ENCODE measurements at regions not wholly inside any gene's neighbourhood (a gene's known extent, or its start where the extent isn't known, plus 50 kb on each side); places are given as distances from the start of the nearest gene placed in this dataset.

- Histone ChIP-seq H3K27me3 (ENCODE audit: control insufficient read depth in 3 of 3, insufficient read depth in 3 of 3, low read depth in 1 of 3, low read length in 3 of 3) (no peaks in the 10 kb centered on the region), H3K4me3 (ENCODE audit: low read length in 2 of 2) (no peak overlapping the region), H3K4ac (ENCODE audit: low read length) (no peak overlapping the region), H2AK5ac (ENCODE audit: low read depth, low read length) (no peak overlapping the region), H3K18ac (ENCODE audit: low read length) (no peak overlapping the region), H3K4me2 (ENCODE audit: insufficient read depth, low read length, poor library complexity, severe bottlenecking) (no peak overlapping the region), H3K27ac (replicated peaks; ENCODE audit: low read length) (no peak overlapping the region), H3K79me1 (ENCODE audit: low read depth, low read length) (no peaks in the 10 kb centered on the region), H4K91ac (ENCODE audit: low read depth, low read length, poor library complexity) (no peak overlapping the region), H4K8ac (ENCODE audit: low read depth, low read length) (no peak overlapping the region), H2BK15ac (ENCODE audit: low read length) (no peak overlapping the region), H2AFZ (ENCODE audit: low read length) (no peak overlapping the region), H2BK120ac (ENCODE audit: low read depth, low read length) (no peak overlapping the region), H3K14ac (ENCODE audit: low read length) (no peak overlapping the region), H2BK12ac (ENCODE audit: low read length) (no peak overlapping the region), H3K36me3 (replicated peaks in 1 of 2; ENCODE audit: control insufficient read depth in 2 of 2, insufficient read depth in 2 of 2, low read length in 2 of 2) (no peaks in the 10 kb centered on the region), H3K23ac (ENCODE audit: low read depth, low read length, poor library complexity) (no peak overlapping the region), H2BK5ac (ENCODE audit: low read length) (no peak overlapping the region), H3K9me3 (replicated peaks in 1 of 2; ENCODE audit: control insufficient read depth in 2 of 2, insufficient read depth in 1 of 2, low read depth in 1 of 2, low read length in 2 of 2) (peaks cover 0 to 12% of the 10 kb centered on the region in 2 donors), H3K4me1 (ENCODE audit: control insufficient read depth in 2 of 2, insufficient read depth in 1 of 2, low read depth in 1 of 2, low read length in 2 of 2) (no peaks in the 10 kb centered on the region), H3K9ac (ENCODE audit: low read depth, low read length, poor library complexity) (no peak overlapping the region)
- no peak for DNase-seq (ENCODE audit: low spot score)
Observed at GRCh38 chr12:33555128-33555527, 115.5 kb upstream of the SYT10 start.

GRCh38 chr12:33560653-33561208 is 121.1 kb upstream of the SYT10 start:
- Histone ChIP-seq H3K27me3 (ENCODE audit: control insufficient read depth in 3 of 3, insufficient read depth in 3 of 3, low read depth in 1 of 3, low read length in 3 of 3) (no peaks in the 10 kb centered on the region), H3K4me2 (ENCODE audit: insufficient read depth, low read length, poor library complexity, severe bottlenecking) (no peak overlapping the region), H2BK12ac (ENCODE audit: low read length) (no peak overlapping the region)

GRCh38 chr12:33562401-33562800 is 122.8 kb upstream of the SYT10 start:
- Histone ChIP-seq H3K23ac (ENCODE audit: low read depth, low read length, poor library complexity) (no peak overlapping the region), H3K27ac (replicated peaks; ENCODE audit: low read length) (no peak overlapping the region), H3K9ac (ENCODE audit: low read depth, low read length, poor library complexity) (no peak overlapping the region), H3K4me1 (ENCODE audit: control insufficient read depth in 2 of 2, insufficient read depth in 1 of 2, low read depth in 1 of 2, low read length in 2 of 2) (no peaks in the 10 kb centered on the region), H2BK120ac (ENCODE audit: low read depth, low read length) (no peak overlapping the region), H3K4me2 (ENCODE audit: insufficient read depth, low read length, poor library complexity, severe bottlenecking) (no peak overlapping the region), H3K79me1 (ENCODE audit: low read depth, low read length) (no peaks in the 10 kb centered on the region), H2BK15ac (ENCODE audit: low read length) (no peak overlapping the region), H2AFZ (ENCODE audit: low read length) (no peak overlapping the region), H2BK5ac (ENCODE audit: low read length) (no peak overlapping the region), H3K18ac (ENCODE audit: low read length) (no peak overlapping the region), H4K91ac (ENCODE audit: low read depth, low read length, poor library complexity) (no peak overlapping the region), H3K14ac (ENCODE audit: low read length) (no peak overlapping the region), H3K4ac (ENCODE audit: low read length) (no peak overlapping the region), H2BK12ac (ENCODE audit: low read length) (no peak overlapping the region), H3K4me3 (ENCODE audit: low read length in 2 of 2) (no peak overlapping the region), H3K9me3 (replicated peaks in 1 of 2; ENCODE audit: control insufficient read depth in 2 of 2, insufficient read depth in 1 of 2, low read depth in 1 of 2, low read length in 2 of 2) (peaks cover 4 to 14% of the 10 kb centered on the region in 2 donors), H3K36me3 (replicated peaks in 1 of 2; ENCODE audit: control insufficient read depth in 2 of 2, insufficient read depth in 2 of 2, low read length in 2 of 2) (no peaks in the 10 kb centered on the region), H3K27me3 (ENCODE audit: control insufficient read depth in 3 of 3, insufficient read depth in 3 of 3, low read depth in 1 of 3, low read length in 3 of 3) (no peaks in the 10 kb centered on the region), H4K8ac (ENCODE audit: low read depth, low read length) (no peak overlapping the region), H2AK5ac (ENCODE audit: low read depth, low read length) (no peak overlapping the region)
- DNase-seq (ENCODE audit: low spot score), result no peak
- no CpG with 5 or more reads among the region's 2 CpGs for WGBS, 2 donors (ENCODE audit: extremely low coverage in 2 of 2, insufficient read length in 2 of 2, insufficient replicate concordance in 1 of 2)

More at GRCh38 chr12:33560653-33561208, 121.1 kb upstream of the SYT10 start:
- Histone ChIP-seq H3K9ac (ENCODE audit: low read depth, low read length, poor library complexity) (no peak overlapping the region), H3K36me3 (replicated peaks in 1 of 2; ENCODE audit: control insufficient read depth in 2 of 2, insufficient read depth in 2 of 2, low read length in 2 of 2) (no peaks in the 10 kb centered on the region), H3K18ac (ENCODE audit: low read length) (no peak overlapping the region), H3K4me3 (ENCODE audit: low read length in 2 of 2) (no peak overlapping the region), H2AFZ (ENCODE audit: low read length) (peak overlapping the region; percentile 51), H2BK15ac (ENCODE audit: low read length) (no peak overlapping the region), H3K79me1 (ENCODE audit: low read depth, low read length) (no peaks in the 10 kb centered on the region), H3K27ac (replicated peaks; ENCODE audit: low read length) (no peak overlapping the region), H4K8ac (ENCODE audit: low read depth, low read length) (no peak overlapping the region), H3K9me3 (replicated peaks in 1 of 2; ENCODE audit: control insufficient read depth in 2 of 2, insufficient read depth in 1 of 2, low read depth in 1 of 2, low read length in 2 of 2) (peaks cover 4 to 14% of the 10 kb centered on the region in 2 donors), H2BK5ac (ENCODE audit: low read length) (no peak overlapping the region), H2BK120ac (ENCODE audit: low read depth, low read length) (no peak overlapping the region), H2AK5ac (ENCODE audit: low read depth, low read length) (no peak overlapping the region), H3K23ac (ENCODE audit: low read depth, low read length, poor library complexity) (no peak overlapping the region), H3K4me1 (ENCODE audit: control insufficient read depth in 2 of 2, insufficient read depth in 1 of 2, low read depth in 1 of 2, low read length in 2 of 2) (no peaks in the 10 kb centered on the region), H4K91ac (ENCODE audit: low read depth, low read length, poor library complexity) (no peak overlapping the region), H3K4ac (ENCODE audit: low read length) (no peak overlapping the region), H3K14ac (ENCODE audit: low read length) (no peak overlapping the region)
- no peak for DNase-seq (ENCODE audit: low spot score)
- no CpG with 5 or more reads among the region's 4 CpGs for WGBS, 2 donors (ENCODE audit: extremely low coverage in 2 of 2, insufficient read length in 2 of 2, insufficient replicate concordance in 1 of 2)

GRCh38 chr12:33566403-33566802 is 126.8 kb upstream of the SYT10 start:
- DNase-seq (ENCODE audit: low spot score), result no peak
- H3K18ac ChIP-seq (ENCODE audit: low read length), result no peak overlapping the region
- H3K9me3 ChIP-seq (replicated peaks in 1 of 2; ENCODE audit: control insufficient read depth in 2 of 2, insufficient read depth in 1 of 2, low read depth in 1 of 2, low read length in 2 of 2), result peaks cover 4 to 16% of the 10 kb centered on the region in 2 donors
- H2BK5ac ChIP-seq (ENCODE audit: low read length), result no peak overlapping the region
- H3K27ac ChIP-seq (replicated peaks; ENCODE audit: low read length), result no peak overlapping the region
- no peak overlapping the region for H3K4me3 ChIP-seq (ENCODE audit: low read length in 2 of 2)
- H4K8ac ChIP-seq (ENCODE audit: low read depth, low read length), result no peak overlapping the region
- no peaks in the 10 kb centered on the region for H3K4me1 ChIP-seq (ENCODE audit: control insufficient read depth in 2 of 2, insufficient read depth in 1 of 2, low read depth in 1 of 2, low read length in 2 of 2)
- no peaks in the 10 kb centered on the region for H3K79me1 ChIP-seq (ENCODE audit: low read depth, low read length)
- no peak overlapping the region for H2BK120ac ChIP-seq (ENCODE audit: low read depth, low read length)
- H3K4me2 ChIP-seq (ENCODE audit: insufficient read depth, low read length, poor library complexity, severe bottlenecking), result no peak overlapping the region
- no peak overlapping the region for H3K14ac ChIP-seq (ENCODE audit: low read length)
- no CpG with 5 or more reads among the region's 3 CpGs for WGBS, 2 donors (ENCODE audit: extremely low coverage in 2 of 2, insufficient read length in 2 of 2, insufficient replicate concordance in 1 of 2)
- no peak overlapping the region for H2BK15ac ChIP-seq (ENCODE audit: low read length)
- H2AFZ ChIP-seq (ENCODE audit: low read length), result no peak overlapping the region
- no peak overlapping the region for H2BK12ac ChIP-seq (ENCODE audit: low read length)
- no peaks in the 10 kb centered on the region for H3K36me3 ChIP-seq (replicated peaks in 1 of 2; ENCODE audit: control insufficient read depth in 2 of 2, insufficient read depth in 2 of 2, low read length in 2 of 2)
- no peak overlapping the region for H3K4ac ChIP-seq (ENCODE audit: low read length)
- no peaks in the 10 kb centered on the region for H3K27me3 ChIP-seq (ENCODE audit: control insufficient read depth in 3 of 3, insufficient read depth in 3 of 3, low read depth in 1 of 3, low read length in 3 of 3)
- no peak overlapping the region for H3K23ac ChIP-seq (ENCODE audit: low read depth, low read length, poor library complexity)
- no peak overlapping the region for H3K9ac ChIP-seq (ENCODE audit: low read depth, low read length, poor library complexity)
- H2AK5ac ChIP-seq (ENCODE audit: low read depth, low read length), result no peak overlapping the region
- no peak overlapping the region for H4K91ac ChIP-seq (ENCODE audit: low read depth, low read length, poor library complexity)

All from neuronal stem cell (in vitro differentiated cells).